Mammary epithelial cell (primary cell): ENCODE measurements at regions not wholly inside any gene's neighbourhood (a gene's known extent, or its start where the extent isn't known, plus 50 kb on each side); places are given as distances from the start of the nearest gene placed in this dataset.

Source experiments
- EZH2 ChIP-seq: IDR thresholded peaks from 2 replicates; pipeline ENCODE4 v1.6.1; 2012; ENCODE audit warnings: low read length, inconsistent platforms, borderline replicate concordance
- TF ChIP-seq, protein P1 (sequence below), 2 donors: IDR thresholded peaks in 1 of 2; conservative IDR thresholded peaks in 1 of 2; 2 replicates each; pipeline ENCODE4 v1.5.1; 2011 to 2012; ENCODE audit warnings: inconsistent platforms in 2 of 2, low read length in 2 of 2, mild to moderate bottlenecking in 2 of 2, control low read depth in 1 of 2, low read depth in 1 of 2; ENCODE audit not compliant: insufficient read depth in 1 of 2; ENCODE audit errors: extremely low read depth in 1 of 2

- no peak for TF ChIP-seq EZH2
- TF ChIP-seq, protein P1, sequence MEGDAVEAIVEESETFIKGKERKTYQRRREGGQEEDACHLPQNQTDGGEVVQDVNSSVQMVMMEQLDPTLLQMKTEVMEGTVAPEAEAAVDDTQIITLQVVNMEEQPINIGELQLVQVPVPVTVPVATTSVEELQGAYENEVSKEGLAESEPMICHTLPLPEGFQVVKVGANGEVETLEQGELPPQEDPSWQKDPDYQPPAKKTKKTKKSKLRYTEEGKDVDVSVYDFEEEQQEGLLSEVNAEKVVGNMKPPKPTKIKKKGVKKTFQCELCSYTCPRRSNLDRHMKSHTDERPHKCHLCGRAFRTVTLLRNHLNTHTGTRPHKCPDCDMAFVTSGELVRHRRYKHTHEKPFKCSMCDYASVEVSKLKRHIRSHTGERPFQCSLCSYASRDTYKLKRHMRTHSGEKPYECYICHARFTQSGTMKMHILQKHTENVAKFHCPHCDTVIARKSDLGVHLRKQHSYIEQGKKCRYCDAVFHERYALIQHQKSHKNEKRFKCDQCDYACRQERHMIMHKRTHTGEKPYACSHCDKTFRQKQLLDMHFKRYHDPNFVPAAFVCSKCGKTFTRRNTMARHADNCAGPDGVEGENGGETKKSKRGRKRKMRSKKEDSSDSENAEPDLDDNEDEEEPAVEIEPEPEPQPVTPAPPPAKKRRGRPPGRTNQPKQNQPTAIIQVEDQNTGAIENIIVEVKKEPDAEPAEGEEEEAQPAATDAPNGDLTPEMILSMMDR (conservative IDR thresholded peaks at IDR 0.05 in 1 of 2, IDR thresholded peaks at IDR 0.05 in 1 of 2; ENCODE audit: extremely low read depth in 1 of 2, insufficient read depth in 1 of 2, low read depth in 1 of 2, low read length in 2 of 2) = no peak
Measured at GRCh38 chr1:102099916-102100315, 103.2 kb upstream of the OLFM3 start.
